ENCODE measurements at regions not wholly inside any gene's neighbourhood (a gene's known extent, or its start where the extent isn't known, plus 50 kb on each side); places are given as distances from the start of the nearest gene placed in this dataset.

DNA sequence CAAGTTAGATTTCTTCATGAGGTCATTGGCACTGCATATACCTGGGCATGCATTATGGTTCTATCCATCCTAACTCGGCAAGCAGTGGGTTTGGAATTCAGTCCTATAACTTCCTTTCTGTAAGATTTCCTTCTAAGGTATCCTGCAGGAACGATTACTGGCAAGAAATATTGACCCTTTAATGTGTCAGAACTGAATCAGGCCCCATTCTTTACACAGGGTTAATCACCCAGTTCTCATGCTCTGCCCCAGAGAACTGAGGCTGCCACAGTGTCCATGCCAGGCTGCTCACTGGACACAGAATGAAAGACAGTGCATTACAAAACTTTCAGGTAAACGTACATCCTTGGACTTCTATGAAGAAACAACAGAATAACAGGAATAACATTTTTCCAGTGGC lies 108.9 kb downstream of the RPL22L1 start:
- ATAC-seq (replicated peaks; ENCODE audit: extremely low read depth, poor library complexity, severe bottlenecking): no peak

DNA sequence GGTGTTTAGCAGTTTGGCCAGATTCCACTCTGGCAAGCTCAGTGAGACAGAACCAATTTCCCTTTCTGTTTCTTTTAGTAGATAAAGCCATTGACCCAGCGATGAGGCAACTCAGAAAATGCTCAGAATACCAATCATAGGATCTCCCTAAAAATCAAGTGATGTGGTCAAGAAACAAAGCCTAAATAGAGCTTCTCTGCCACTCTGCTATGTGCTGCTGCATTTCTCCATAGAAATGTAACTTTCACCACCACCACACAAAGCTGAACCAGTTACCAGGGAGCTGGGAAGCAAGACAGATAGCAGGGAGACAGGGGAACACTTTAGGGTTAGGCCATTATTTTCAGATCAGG lies 109.8 kb downstream of the RPL22L1 start:
- ATAC-seq (replicated peaks; ENCODE audit: extremely low read depth, poor library complexity, severe bottlenecking) (no peak), DNase-seq (ENCODE audit: low spot score in 2 of 2) (no peak)
- no peak overlapping the region for H3K27ac Mint-ChIP-seq (ENCODE audit: low read depth)
- peaks cover 23% of the 10 kb centered on the region for H3K27me3 Mint-ChIP-seq
- H3K4me1 Mint-ChIP-seq: no peaks in the 10 kb centered on the region
- no peak overlapping the region for H3K4me3 Mint-ChIP-seq
- H3K36me3 Mint-ChIP-seq (ENCODE audit: insufficient read depth): no peaks in the 10 kb centered on the region
- no peaks in the 10 kb centered on the region for H3K9me3 Mint-ChIP-seq

More for the DNA sequence above, 108.9 kb downstream of the RPL22L1 start:
- no peaks in the 10 kb centered on the region for H3K36me3 Mint-ChIP-seq (ENCODE audit: insufficient read depth)
- no peak overlapping the region for H3K4me3 Mint-ChIP-seq
- H3K4me1 Mint-ChIP-seq: no peaks in the 10 kb centered on the region
- peaks cover 18% of the 10 kb centered on the region for H3K27me3 Mint-ChIP-seq
- no peak for DNase-seq (ENCODE audit: low spot score in 2 of 2)
- H3K9me3 Mint-ChIP-seq: no peaks in the 10 kb centered on the region
- no peak overlapping the region for H3K27ac Mint-ChIP-seq (ENCODE audit: low read depth)

DNA sequence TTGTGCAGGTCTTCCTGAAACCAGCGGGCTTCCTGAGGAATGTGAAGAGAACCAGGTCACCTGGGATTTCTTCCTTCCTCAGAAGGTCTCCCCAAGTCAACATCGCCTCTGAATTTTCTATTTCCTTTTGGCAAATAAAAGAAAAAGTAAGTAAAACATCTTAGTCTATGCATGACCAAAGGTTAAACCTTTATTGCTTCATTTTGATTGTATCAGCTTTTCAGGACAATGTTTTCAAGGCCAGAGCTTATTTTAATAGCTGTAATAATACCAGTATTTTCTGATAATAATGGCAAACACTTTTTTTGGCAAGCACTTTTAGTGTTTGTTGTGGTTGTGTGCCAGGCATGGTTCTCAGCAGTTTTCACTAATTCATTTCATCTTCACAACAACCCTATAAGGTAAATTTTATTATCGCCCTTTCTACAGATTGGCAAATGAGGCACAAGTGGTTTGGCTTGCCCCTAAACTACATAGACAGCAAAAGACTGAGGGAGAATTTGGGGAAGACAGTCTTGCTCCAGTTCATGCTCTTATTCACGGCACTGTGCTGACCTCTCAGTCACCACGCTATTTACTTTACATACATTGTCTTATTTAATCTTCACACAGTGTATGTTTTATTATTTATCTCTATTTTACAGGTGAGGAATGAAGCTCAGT lies 110.4 kb downstream of the RPL22L1 start:
- H3K27ac Mint-ChIP-seq (ENCODE audit: low read depth): no peak overlapping the region
- ATAC-seq (replicated peaks; ENCODE audit: extremely low read depth, poor library complexity, severe bottlenecking): no peak

DNA sequence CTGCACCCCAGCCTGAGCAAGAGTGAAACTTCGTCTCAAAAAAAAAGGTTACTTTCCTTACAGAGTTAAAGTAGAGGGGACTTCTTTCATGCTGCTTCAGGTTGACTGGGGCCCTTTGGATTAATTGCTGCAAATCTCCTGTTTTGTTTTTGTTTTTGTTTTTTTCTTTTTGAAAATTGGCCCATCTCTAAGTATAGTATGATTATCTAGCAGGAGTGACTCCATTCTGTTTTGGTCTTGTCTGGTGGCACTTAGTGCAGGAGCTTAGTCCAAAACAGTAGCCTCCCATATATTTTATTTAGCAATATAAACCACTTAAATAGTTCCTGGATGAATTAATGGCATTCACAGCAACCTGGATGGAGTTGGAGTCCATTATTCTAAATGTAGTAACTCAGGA lies 113.0 kb downstream of the RPL22L1 start:
- no peak overlapping the region for H3K27ac Mint-ChIP-seq (ENCODE audit: low read depth)
- no peak overlapping the region for H3K4me3 Mint-ChIP-seq
- H3K36me3 Mint-ChIP-seq (ENCODE audit: insufficient read depth): no peaks in the 10 kb centered on the region
- peaks cover 45% of the 10 kb centered on the region for H3K27me3 Mint-ChIP-seq
- no peak for DNase-seq (ENCODE audit: low spot score in 2 of 2)
- no peak for ATAC-seq (replicated peaks; ENCODE audit: extremely low read depth, poor library complexity, severe bottlenecking)
- H3K9me3 Mint-ChIP-seq: no peaks in the 10 kb centered on the region
- no peaks in the 10 kb centered on the region for H3K4me1 Mint-ChIP-seq

More for the DNA sequence above, 110.4 kb downstream of the RPL22L1 start:
- Mint-ChIP-seq H3K27me3 (peaks cover 28% of the 10 kb centered on the region), H3K4me1 (no peaks in the 10 kb centered on the region), H3K9me3 (no peaks in the 10 kb centered on the region), H3K36me3 (ENCODE audit: insufficient read depth) (no peaks in the 10 kb centered on the region), H3K4me3 (no peak overlapping the region)
- DNase-seq (ENCODE audit: low spot score in 2 of 2): no peak

DNA sequence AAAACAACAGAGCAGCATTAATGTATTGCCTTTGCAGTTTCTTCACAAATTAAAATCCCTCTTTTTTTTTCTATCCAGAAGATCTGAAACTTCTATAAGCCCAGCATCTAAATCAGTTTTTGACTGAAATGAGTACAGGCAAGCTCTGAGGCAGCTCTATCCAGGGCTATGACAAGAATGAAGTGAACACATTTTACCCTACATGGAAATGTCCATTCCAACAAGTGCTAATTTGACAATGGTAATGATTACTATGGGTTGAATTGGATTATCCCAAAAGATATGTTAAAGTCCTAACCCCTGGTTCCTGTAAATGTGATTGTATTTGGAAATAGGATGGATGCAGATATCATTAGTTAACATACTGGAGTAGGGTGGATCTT lies 115.7 kb downstream of the RPL22L1 start:
- Mint-ChIP-seq H3K27ac (ENCODE audit: low read depth) (no peak overlapping the region), H3K4me1 (no peaks in the 10 kb centered on the region), H3K9me3 (no peaks in the 10 kb centered on the region), H3K27me3 (peaks cover 63% of the 10 kb centered on the region), H3K4me3 (no peak overlapping the region), H3K36me3 (ENCODE audit: insufficient read depth) (no peaks in the 10 kb centered on the region)
- ATAC-seq (replicated peaks; ENCODE audit: extremely low read depth, poor library complexity, severe bottlenecking) (no peak), DNase-seq (ENCODE audit: low spot score in 2 of 2) (no peak)

DNA sequence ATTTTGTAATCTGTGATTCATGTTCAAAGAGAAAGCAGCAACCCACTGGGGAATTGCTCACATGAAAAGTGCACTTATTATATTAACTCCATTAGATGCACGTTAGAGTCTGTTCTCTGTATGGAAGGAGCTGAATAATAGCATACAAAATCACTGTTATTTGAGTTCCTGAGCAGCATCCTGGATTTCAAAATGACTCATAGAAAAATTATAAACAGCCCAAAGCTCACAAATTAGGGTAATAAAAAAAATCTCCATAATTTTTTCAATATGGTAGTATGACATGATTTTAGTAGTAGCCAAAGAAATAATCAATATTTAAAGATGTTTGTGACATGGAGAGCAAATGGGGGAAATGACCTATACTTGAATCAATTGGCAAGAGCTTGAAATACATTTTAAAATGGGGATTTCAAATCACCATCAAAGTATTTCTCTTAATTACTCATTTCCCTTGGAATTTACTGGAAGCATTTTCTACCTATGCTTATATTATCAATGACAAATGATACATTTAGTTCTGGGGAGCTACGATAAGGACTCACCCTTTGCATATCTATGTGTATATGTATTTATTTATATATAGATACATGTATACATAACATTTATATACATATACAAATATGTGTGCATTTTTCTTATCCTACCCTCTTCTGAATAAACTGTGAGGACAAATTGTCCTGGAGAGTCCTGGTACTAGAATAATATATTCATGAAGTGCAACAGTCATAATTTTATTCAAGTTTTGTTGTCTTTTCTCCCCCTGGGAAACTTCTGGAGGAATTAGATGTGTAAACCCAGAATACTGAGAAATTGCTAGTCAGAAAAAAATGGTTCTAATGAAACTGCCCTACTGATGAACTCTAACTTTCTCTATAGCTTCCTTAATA lies 116.3 kb downstream of the RPL22L1 start:
- ATAC-seq (replicated peaks; ENCODE audit: extremely low read depth, poor library complexity, severe bottlenecking) (no peak), DNase-seq (ENCODE audit: low spot score in 2 of 2) (no peak)
- no peaks in the 10 kb centered on the region for H3K36me3 Mint-ChIP-seq (ENCODE audit: insufficient read depth)
- H3K4me1 Mint-ChIP-seq: no peaks in the 10 kb centered on the region
- no peaks in the 10 kb centered on the region for H3K9me3 Mint-ChIP-seq
- H3K27ac Mint-ChIP-seq (ENCODE audit: low read depth): no peak overlapping the region
- peaks cover 66% of the 10 kb centered on the region for H3K27me3 Mint-ChIP-seq
- H3K4me3 Mint-ChIP-seq: no peak overlapping the region

DNA sequence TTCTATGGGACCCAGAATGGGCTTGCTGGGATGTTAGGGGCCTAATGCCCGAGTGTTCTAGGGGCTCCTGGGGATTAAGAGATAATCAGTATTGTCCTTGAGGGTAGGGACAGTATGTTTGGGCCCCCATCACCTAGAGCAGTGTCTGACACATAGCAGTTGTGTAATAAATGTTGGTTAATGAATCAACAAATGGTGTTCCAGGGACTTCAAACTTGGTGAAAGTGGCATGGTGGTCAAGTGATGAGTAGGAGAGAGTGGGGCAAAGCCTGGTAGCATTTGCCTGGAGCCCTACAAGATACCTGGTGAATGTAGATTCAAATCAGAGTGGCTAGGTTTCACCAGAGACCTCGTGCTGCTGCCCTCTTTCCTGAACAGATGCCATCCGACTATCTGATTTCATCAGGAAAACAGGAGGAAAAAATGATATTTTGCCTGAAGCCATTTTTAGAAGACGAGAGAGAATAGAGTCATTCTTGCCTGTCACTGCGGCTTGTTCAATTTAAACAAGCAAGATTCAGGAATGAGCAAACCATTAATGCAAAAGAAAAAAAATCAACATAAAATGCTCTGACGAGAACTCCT lies 117.3 kb downstream of the RPL22L1 start:
- Mint-ChIP-seq H3K9me3 (no peaks in the 10 kb centered on the region), H3K4me3 (no peak overlapping the region), H3K4me1 (no peaks in the 10 kb centered on the region), H3K36me3 (ENCODE audit: insufficient read depth) (no peaks in the 10 kb centered on the region), H3K27ac (ENCODE audit: low read depth) (no peak overlapping the region), H3K27me3 (peaks cover 67% of the 10 kb centered on the region)
- DNase-seq (ENCODE audit: low spot score in 2 of 2) (no peak), ATAC-seq (replicated peaks; ENCODE audit: extremely low read depth, poor library complexity, severe bottlenecking) (no peak)

DNA sequence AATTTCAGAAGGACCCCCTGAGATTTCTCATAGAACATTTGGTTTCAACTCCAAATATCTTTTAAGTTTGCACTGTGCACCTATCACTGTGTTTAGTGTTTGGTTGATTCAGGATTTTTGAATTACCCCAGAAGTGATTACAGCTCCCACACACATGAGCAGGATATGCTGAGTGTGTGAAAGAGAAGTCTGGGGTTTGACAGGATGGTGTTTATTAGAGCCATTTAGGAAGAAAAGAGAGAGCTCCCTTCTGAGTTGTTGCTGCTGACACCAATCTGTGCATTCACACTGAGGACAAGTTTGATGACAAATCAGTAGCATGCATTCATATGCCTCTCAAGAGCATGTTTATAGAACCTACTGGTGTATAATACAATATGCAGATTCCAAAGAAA lies 118.1 kb downstream of the RPL22L1 start:
- no peak overlapping the region for H3K27ac Mint-ChIP-seq (ENCODE audit: low read depth)
- DNase-seq (ENCODE audit: low spot score in 2 of 2): no peak
- H3K9me3 Mint-ChIP-seq: no peaks in the 10 kb centered on the region
- no peaks in the 10 kb centered on the region for H3K4me1 Mint-ChIP-seq
- no peaks in the 10 kb centered on the region for H3K36me3 Mint-ChIP-seq (ENCODE audit: insufficient read depth)
- H3K27me3 Mint-ChIP-seq: peaks cover 74% of the 10 kb centered on the region
- H3K4me3 Mint-ChIP-seq: no peak overlapping the region
- no peak for ATAC-seq (replicated peaks; ENCODE audit: extremely low read depth, poor library complexity, severe bottlenecking)

DNA sequence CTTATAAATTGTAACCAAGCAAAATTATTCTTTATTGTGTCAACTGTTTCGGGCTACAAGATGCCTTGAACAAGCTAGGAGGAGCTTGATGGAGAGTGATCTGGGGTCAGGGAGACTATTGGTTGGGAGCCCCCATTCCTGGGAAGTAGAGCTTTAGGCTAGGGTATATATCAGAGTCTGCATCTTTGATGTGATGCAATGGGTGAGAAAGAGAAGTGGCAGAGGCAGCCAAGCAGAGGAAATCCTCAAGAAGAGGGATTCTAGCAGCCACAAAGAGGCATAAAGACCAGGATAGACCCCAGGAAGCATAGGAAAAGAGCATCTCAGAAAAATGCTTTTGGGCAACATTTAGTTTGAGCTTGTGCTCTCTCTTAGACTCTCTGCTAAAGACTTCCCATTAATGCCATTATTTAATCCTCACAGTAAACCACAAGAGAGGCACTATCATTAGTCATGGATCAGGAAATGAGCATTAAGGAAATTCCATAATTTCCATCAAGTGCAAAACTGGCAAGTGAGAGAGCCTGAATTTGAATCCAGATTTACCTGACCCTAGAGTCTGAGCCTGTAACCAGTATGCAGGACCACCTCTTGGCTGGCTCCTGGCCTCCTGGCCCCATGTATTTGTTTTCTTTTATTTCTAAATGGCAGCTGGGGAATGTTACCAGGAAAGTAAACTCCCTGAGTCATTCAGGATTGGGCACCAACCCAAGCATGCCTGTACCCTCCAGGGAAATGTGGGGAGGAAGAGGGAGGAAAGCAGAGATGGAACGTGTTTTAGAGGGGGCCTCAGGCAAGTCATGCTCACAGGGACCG lies 118.7 kb downstream of the RPL22L1 start:
- H3K4me1 Mint-ChIP-seq: no peaks in the 10 kb centered on the region
- no peak for DNase-seq (ENCODE audit: low spot score in 2 of 2)
- no peak for ATAC-seq (replicated peaks; ENCODE audit: extremely low read depth, poor library complexity, severe bottlenecking)
- no peak overlapping the region for H3K4me3 Mint-ChIP-seq
- H3K27me3 Mint-ChIP-seq: peaks cover 80% of the 10 kb centered on the region
- no peak overlapping the region for H3K27ac Mint-ChIP-seq (ENCODE audit: low read depth)
- H3K9me3 Mint-ChIP-seq: no peaks in the 10 kb centered on the region
- H3K36me3 Mint-ChIP-seq (ENCODE audit: insufficient read depth): no peaks in the 10 kb centered on the region

DNA sequence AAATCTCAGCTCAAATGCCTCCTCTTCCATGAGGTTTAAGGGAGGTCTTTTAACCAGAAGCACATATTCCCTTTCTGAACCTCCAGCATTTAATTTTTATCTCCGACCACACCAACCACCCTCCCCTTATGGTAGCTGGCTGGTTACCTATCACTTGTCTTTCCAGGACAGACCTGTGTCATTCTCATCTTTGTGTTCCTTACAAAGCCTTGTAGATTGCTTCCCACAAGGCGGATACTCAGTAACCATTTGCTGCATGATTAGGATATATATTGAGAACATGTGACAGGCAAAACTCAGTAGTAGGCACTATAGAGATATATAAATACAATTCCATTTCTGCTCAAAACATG lies 119.5 kb downstream of the RPL22L1 start:
- ATAC-seq (replicated peaks; ENCODE audit: extremely low read depth, poor library complexity, severe bottlenecking) (no peak), DNase-seq (ENCODE audit: low spot score in 2 of 2) (no peak)
- H3K36me3 Mint-ChIP-seq (ENCODE audit: insufficient read depth): no peaks in the 10 kb centered on the region
- H3K4me1 Mint-ChIP-seq: no peaks in the 10 kb centered on the region
- peaks cover 87% of the 10 kb centered on the region for H3K27me3 Mint-ChIP-seq
- H3K9me3 Mint-ChIP-seq: no peaks in the 10 kb centered on the region
- no peak overlapping the region for H3K4me3 Mint-ChIP-seq
- no peak overlapping the region for H3K27ac Mint-ChIP-seq (ENCODE audit: low read depth)

DNA sequence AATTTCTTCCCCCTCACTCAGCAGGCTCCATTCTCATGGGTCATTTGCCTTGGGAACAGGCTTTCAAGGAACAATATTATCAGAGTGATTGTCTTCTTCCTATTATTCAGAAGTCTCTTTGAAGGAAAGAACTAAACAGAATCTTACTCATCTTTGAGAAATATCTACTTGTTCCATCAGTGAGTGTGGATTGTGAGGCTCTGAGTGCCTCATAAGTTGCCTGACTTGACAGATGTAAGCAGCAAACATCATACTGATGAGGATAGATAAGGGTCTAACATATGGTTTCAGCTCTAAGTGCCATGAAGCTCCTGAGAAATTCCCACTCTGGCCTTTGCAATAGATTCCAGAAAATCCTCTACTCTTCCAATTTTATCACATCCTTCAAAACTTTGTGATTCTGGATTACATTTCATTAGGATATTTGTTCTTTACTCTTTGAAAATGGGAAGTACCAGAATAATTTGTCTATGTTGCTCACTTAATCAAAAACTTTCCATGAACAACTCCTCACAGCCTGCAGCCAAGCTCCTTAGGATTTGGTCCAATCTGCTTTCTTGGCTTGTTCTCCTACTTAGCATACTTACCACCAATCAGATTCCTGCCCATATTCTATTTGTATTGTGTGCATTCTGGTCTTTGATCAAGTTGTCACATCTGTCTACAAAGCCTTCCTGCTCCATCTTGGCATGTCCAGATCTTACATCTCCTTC lies 120.1 kb downstream of the RPL22L1 start:
- no peak for ATAC-seq (replicated peaks; ENCODE audit: extremely low read depth, poor library complexity, severe bottlenecking)
- H3K36me3 Mint-ChIP-seq (ENCODE audit: insufficient read depth): no peaks in the 10 kb centered on the region
- H3K4me1 Mint-ChIP-seq: no peaks in the 10 kb centered on the region
- DNase-seq (ENCODE audit: low spot score in 2 of 2): no peak
- H3K27me3 Mint-ChIP-seq: peaks cover 82% of the 10 kb centered on the region
- H3K4me3 Mint-ChIP-seq: no peak overlapping the region
- H3K27ac Mint-ChIP-seq (ENCODE audit: low read depth): no peak overlapping the region
- H3K9me3 Mint-ChIP-seq: no peaks in the 10 kb centered on the region

DNA sequence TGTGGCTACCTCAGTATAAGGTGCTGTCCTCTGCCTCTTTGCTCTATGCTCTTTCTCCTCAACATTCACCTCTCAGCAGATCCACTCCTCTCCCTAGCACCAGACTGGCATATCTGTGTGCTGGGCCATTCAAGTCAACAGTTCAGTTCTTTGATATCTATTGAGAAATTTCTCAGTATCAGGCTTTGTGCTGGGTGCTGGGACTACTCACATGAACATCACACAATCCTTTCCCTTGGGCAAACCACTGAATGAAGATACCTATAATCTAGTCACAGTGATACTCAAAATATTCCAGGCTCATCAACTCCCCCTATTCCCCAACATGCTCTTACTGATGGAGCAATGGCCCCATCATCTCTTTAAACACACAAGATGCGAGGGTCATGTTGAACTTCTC lies 120.8 kb downstream of the RPL22L1 start:
- Mint-ChIP-seq H3K4me1 (no peaks in the 10 kb centered on the region), H3K9me3 (no peaks in the 10 kb centered on the region), H3K36me3 (ENCODE audit: insufficient read depth) (no peaks in the 10 kb centered on the region), H3K4me3 (no peak overlapping the region), H3K27me3 (peaks cover 75% of the 10 kb centered on the region), H3K27ac (ENCODE audit: low read depth) (no peak overlapping the region)
- no peak for DNase-seq (ENCODE audit: low spot score in 2 of 2)
- no peak for ATAC-seq (replicated peaks; ENCODE audit: extremely low read depth, poor library complexity, severe bottlenecking)
